H1 (cell line): ENCODE measurements at regions not wholly inside any gene's neighbourhood (a gene's known extent, or its start where the extent isn't known, plus 50 kb on each side); places are given as distances from the start of the nearest gene placed in this dataset.

Experiments used
- CEBPB ChIP-seq: IDR thresholded peaks from 2 replicates; pipeline ENCODE4 v1.6.1; 2012; ENCODE audit warnings: low read depth, low read length
- EP300 ChIP-seq, 2 experiments: IDR thresholded peaks; 1 replicate in 1 of 2; 2 replicates in 1 of 2; pipeline ENCODE4 v1.6.1; 2011 to 2012; ENCODE audit warnings: low read depth in 2 of 2, low read length in 2 of 2, mild to moderate bottlenecking in 2 of 2, borderline replicate concordance in 1 of 2, inconsistent platforms in 1 of 2, moderate library complexity in 1 of 2
- EZH2 ChIP-seq: fragments of 200-600 bp; sonication (generic); IDR thresholded peaks from 2 replicates; pipeline ENCODE4 v1.7.1; 2012; ENCODE audit warnings: low read depth, mild to moderate bottlenecking, moderate library complexity, low read length, inconsistent platforms; ENCODE audit not compliant: severe bottlenecking
- GTF2F1 ChIP-seq: IDR thresholded peaks from 2 replicates; pipeline ENCODE4 v1.6.1; 2012; ENCODE audit warnings: low read depth, low read length, improper control_type of control experiment, borderline replicate concordance
- JUND ChIP-seq: IDR thresholded peaks from 2 replicates; pipeline ENCODE4 v1.6.1; 2011; ENCODE audit warnings: mild to moderate bottlenecking, improper control_type of control experiment, low read length
- POLR2A ChIP-seq, 2 experiments: IDR thresholded peaks; 1 replicate in 1 of 2; 2 replicates in 1 of 2; pipeline ENCODE4 v1.6.1; 2011; ENCODE audit warnings: low read depth in 2 of 2, low read length in 2 of 2, mild to moderate bottlenecking in 2 of 2; ENCODE audit errors: control extremely low read depth in 1 of 2
- POLR2AphosphoS5 ChIP-seq: IDR thresholded peaks from 2 replicates; pipeline ENCODE4 v1.6.1; 2011; ENCODE audit warnings: low read depth, low read length
- RXRA ChIP-seq: IDR thresholded peaks from 2 replicates; pipeline ENCODE4 v1.6.1; 2011; ENCODE audit warnings: low read depth, mild to moderate bottlenecking, low read length, moderate library complexity; ENCODE audit not compliant: insufficient read depth
- SIX5 ChIP-seq: IDR thresholded peaks from 2 replicates; pipeline ENCODE4 v1.6.1; 2011; ENCODE audit warnings: mild to moderate bottlenecking, low read depth, low read length
- TAF1 ChIP-seq: IDR thresholded peaks from 2 replicates; pipeline ENCODE4 v1.6.1; 2011; ENCODE audit warnings: mild to moderate bottlenecking, low read depth, low read length
- TEAD4 ChIP-seq: IDR thresholded peaks from 2 replicates; pipeline ENCODE4 v1.6.1; 2012; ENCODE audit warnings: low read depth, low read length, inconsistent platforms, mixed read lengths
- TF ChIP-seq, protein P1 (sequence below), 3 experiments: IDR thresholded peaks; 1 replicate in 2 of 3; 2 replicates in 1 of 3; pipeline versions ENCODE4 v1.5.1 to v1.6.1; 2011; ENCODE audit warnings: low read length in 3 of 3, mild to moderate bottlenecking in 3 of 3, inconsistent platforms in 2 of 3, low read depth in 1 of 3, moderate library complexity in 1 of 3; ENCODE audit not compliant: insufficient read depth in 1 of 3; ENCODE audit errors: control extremely low read depth in 1 of 3

DNA sequence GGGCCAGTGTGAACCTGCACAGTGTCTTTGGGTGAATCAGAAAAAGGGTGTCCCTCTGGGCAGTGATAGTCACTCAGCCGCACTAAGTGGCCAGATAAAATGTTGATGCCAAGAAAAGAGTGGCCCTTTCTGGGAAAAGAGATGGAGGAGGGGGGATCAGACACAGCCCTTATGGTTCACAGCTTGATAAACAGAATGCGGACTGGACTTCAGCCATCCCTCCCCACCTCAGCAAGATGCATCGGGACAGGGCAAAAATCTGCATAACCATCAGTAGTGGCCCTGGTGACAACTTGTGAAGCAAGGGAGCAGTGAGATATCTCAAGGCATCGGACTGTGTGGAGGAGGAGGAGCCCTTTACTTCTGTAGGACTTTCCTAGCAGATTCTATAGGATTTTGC lies 353.8 kb upstream of the PLXNA2 start:
- TF ChIP-seq EZH2, result no peak
- TF ChIP-seq CEBPB, result no peak
- TF ChIP-seq GTF2F1, result no peak
- no peak for TF ChIP-seq TAF1
- TF ChIP-seq RXRA, result no peak
- no peak for TF ChIP-seq POLR2A (IDR thresholded peaks at IDR 0.05; ENCODE audit: control extremely low read depth in 1 of 2, low read depth in 2 of 2, low read length in 2 of 2)
- TF ChIP-seq SIX5, result no peak
- no peak for TF ChIP-seq JUND
- TF ChIP-seq, protein P1, sequence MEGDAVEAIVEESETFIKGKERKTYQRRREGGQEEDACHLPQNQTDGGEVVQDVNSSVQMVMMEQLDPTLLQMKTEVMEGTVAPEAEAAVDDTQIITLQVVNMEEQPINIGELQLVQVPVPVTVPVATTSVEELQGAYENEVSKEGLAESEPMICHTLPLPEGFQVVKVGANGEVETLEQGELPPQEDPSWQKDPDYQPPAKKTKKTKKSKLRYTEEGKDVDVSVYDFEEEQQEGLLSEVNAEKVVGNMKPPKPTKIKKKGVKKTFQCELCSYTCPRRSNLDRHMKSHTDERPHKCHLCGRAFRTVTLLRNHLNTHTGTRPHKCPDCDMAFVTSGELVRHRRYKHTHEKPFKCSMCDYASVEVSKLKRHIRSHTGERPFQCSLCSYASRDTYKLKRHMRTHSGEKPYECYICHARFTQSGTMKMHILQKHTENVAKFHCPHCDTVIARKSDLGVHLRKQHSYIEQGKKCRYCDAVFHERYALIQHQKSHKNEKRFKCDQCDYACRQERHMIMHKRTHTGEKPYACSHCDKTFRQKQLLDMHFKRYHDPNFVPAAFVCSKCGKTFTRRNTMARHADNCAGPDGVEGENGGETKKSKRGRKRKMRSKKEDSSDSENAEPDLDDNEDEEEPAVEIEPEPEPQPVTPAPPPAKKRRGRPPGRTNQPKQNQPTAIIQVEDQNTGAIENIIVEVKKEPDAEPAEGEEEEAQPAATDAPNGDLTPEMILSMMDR (IDR thresholded peaks at IDR 0.05; ENCODE audit: control extremely low read depth in 1 of 3, insufficient read depth in 1 of 3, low read depth in 1 of 3, low read length in 3 of 3), result no peak
- no peak for TF ChIP-seq EP300 (IDR thresholded peaks at IDR 0.05; ENCODE audit: borderline replicate concordance in 1 of 2, low read depth in 2 of 2, low read length in 2 of 2)
- no peak for TF ChIP-seq POLR2AphosphoS5
- TF ChIP-seq TEAD4, result no peak
